Common myeloid progenitor, CD34-positive (primary cell): ENCODE measurements at regions not wholly inside any gene's neighbourhood (a gene's known extent, or its start where the extent isn't known, plus 50 kb on each side); places are given as distances from the start of the nearest gene placed in this dataset.

ENCODE experiments used
- CTCF ChIA-PET: fragments of 350-600 bp; sonication (Branson Sonifier 250); formaldehyde crosslinking; loops from one replicate; lab custom pipeline; 2021; ENCODE audit warnings: antibody characterized with exemption; lab: Charles Lee
- POLR2A ChIA-PET: fragments of 350-600 bp; sonication (Branson Sonifier 250); formaldehyde crosslinking; loops from one replicate; lab custom pipeline; 2021; ENCODE audit warnings: antibody characterized with exemption; lab: Charles Lee
- DNase-seq, 3 donors: peaks; one replicate each; pipeline versions ENCODE4 v3.0.0 to v3.0.0-alpha.2; 2013
- H3K27ac ChIP-seq, 2 experiments: 1 replicate in 1 of 2; 2 replicates in 1 of 2; pipeline ENCODE4 v1.7.0; 2013; ENCODE audit warnings: inconsistent platforms in 2 of 2, low read length in 2 of 2, mild to moderate bottlenecking in 2 of 2, low read depth in 1 of 2, moderate library complexity in 1 of 2; ENCODE audit not compliant: severe bottlenecking in 2 of 2, insufficient read depth in 1 of 2, poor library complexity in 1 of 2
- H3K27me3 ChIP-seq, 5 experiments: replicated peaks in 2 of 5; 1 replicate in 3 of 5; 2 replicates in 2 of 5; pipeline versions ENCODE4 v1.6.1 to v1.7.0; 2013; ENCODE audit warnings: low read length in 4 of 5, mild to moderate bottlenecking in 2 of 5, moderate library complexity in 2 of 5, inconsistent platforms in 1 of 5; ENCODE audit not compliant: insufficient read depth in 5 of 5, control insufficient read depth in 4 of 5
- H3K36me3 ChIP-seq, 4 experiments: 1 replicate in 2 of 4; 2 replicates in 2 of 4; pipeline versions ENCODE4 v1.6.1 to v1.7.0; 2013; ENCODE audit warnings: low read length in 3 of 4, control low read depth in 1 of 4, mild to moderate bottlenecking in 1 of 4; ENCODE audit not compliant: control insufficient read depth in 4 of 4, insufficient read depth in 4 of 4
- H3K4me1 ChIP-seq, 4 experiments: 1 replicate in 3 of 4; 2 replicates in 1 of 4; pipeline versions ENCODE4 v1.6.1 to v1.7.1; 2013; ENCODE audit warnings: low read length in 3 of 4, mild to moderate bottlenecking in 3 of 4, control low read depth in 1 of 4, inconsistent platforms in 1 of 4, moderate library complexity in 1 of 4; ENCODE audit not compliant: control insufficient read depth in 4 of 4, insufficient read depth in 4 of 4; ENCODE audit errors: control extremely low read depth in 1 of 4
- H3K4me3 ChIP-seq, 7 experiments: 1 replicate in 4 of 7; 2 replicates in 3 of 7; pipeline versions ENCODE4 v1.5.1 to v1.7.0; 2013; ENCODE audit warnings: mild to moderate bottlenecking in 7 of 7, low read length in 6 of 7, moderate library complexity in 6 of 7, inconsistent platforms in 2 of 7, low read depth in 2 of 7, control low read depth in 1 of 7; ENCODE audit not compliant: insufficient read depth in 4 of 7, control insufficient read depth in 1 of 7; ENCODE audit errors: extremely low read depth in 1 of 7
- H3K9me3 ChIP-seq, 5 experiments: 1 replicate in 4 of 5; 2 replicates in 1 of 5; pipeline versions ENCODE4 v1.6.1 to v1.7.1; 2013; ENCODE audit warnings: low read length in 4 of 5, mild to moderate bottlenecking in 2 of 5, inconsistent platforms in 1 of 5, low read depth in 1 of 5, moderate library complexity in 1 of 5; ENCODE audit not compliant: control insufficient read depth in 4 of 5, insufficient read depth in 2 of 5; ENCODE audit errors: control extremely low read depth in 1 of 5
- WGBS: methylation state at CpG from one replicate; pipeline ENCODE4 v1.1.5; 2013; ENCODE audit not compliant: insufficient coverage; 5-methylcytosine and 5-hydroxymethylcytosine counted together

DNA sequence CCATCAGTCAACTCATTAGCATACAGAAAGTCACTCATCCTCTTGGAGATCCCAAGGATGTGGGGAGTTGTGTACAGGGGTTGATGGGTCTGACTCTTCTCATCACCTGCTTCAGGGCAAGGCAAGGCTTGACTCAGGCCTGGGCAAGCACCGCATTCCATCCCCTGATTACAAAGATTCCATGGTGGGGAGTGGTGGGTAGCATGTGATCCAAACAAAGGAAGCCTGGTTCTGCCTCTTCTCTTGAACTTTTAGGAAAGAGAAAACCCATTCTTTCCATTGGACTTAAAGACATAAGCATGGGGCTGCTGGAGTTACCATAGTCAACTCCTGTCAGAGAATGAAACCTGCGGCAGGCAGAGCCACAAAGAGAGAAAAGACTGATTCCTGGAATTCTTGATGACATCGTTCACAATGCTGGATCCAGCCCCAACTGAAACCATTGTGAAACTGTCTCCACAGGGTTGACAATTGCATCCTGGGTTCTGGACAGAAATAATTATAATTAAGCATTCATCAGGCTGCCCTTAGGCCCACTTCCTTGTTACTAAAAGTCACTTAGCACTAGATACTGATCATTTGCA is 235.8 kb upstream of the KCNG1 start:
- Histone ChIP-seq H3K27me3 (peaks cover 0 to 15% (median 2%) of the 10 kb centered on the region in 5 experiments), H3K9me3 (no peaks in the 10 kb centered on the region), H3K36me3 (no peaks in the 10 kb centered on the region), H3K4me1 (no peaks in the 10 kb centered on the region), H3K27ac (no peak overlapping the region), H3K4me3 (no peak overlapping the region)
- 98% methylated on average over 3 of the region's 3 CpGs for WGBS
- DNase-seq = no peak
- POLR2A ChIA-PET = no interaction called here
- CTCF ChIA-PET = interaction anchor here (1.5 kb wide), 1 partner anchor 13 kb away, joined by 3 read pairs; no protein-coding TSS in a partner anchor

DNA sequence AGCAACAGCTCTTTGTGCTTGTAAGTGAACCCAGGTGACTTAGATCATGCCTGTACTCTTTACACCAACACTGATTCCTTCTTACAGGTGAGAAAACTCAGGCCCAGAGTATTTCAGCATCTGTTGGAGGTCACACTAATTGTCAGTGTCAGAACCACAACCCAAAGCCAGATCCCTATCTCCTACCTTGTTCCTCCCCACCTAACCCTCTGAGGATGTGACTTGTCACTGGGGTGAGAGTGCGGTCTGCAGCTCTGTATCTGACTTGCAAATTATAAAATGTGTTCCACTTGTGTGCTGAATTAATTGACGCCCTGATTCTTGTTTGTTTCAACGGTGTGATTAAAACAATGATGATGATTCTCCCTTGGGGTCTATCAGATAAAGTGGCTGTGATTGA is 232.5 kb upstream of the KCNG1 start:
- Histone ChIP-seq H3K27ac (no peak overlapping the region), H3K9me3 (no peaks in the 10 kb centered on the region), H3K27me3 (peaks cover 0 to 24% (median 3%) of the 10 kb centered on the region in 5 experiments), H3K4me1 (no peaks in the 10 kb centered on the region), H3K4me3 (no peak overlapping the region), H3K36me3 (no peaks in the 10 kb centered on the region)
- ChIA-PET POLR2A (no interaction called here), CTCF (no interaction called here)
- no peak for DNase-seq
- WGBS = 97% methylated on average over 3 of the region's 3 CpGs

DNA sequence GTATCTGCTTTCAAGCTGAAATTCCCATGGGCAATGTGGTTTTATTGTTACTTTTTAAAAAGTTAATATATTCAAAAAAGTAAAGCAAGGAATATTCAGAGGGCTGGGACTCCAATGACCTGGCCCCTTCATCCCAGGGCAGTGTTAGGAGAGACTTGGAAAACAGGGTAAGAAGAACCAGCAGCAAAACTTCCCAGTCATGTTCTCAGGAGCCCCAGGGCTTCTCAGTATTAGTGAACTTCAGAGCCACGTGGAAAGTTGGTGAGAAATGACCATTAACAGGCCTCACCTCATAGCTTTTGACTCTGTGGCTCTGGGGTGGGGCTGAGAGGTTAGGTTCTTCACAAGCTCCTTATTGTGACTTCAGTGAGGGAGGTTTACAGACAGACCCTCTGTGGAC is 230.4 kb upstream of the KCNG1 start:
- POLR2A ChIA-PET = no interaction called here
- DNase-seq = no peak
- Histone ChIP-seq H3K4me3 (no peak overlapping the region), H3K27me3 (peaks cover 0 to 24% (median 3%) of the 10 kb centered on the region in 5 experiments), H3K36me3 (no peaks in the 10 kb centered on the region), H3K9me3 (no peaks in the 10 kb centered on the region), H3K4me1 (no peaks in the 10 kb centered on the region), H3K27ac (no peak overlapping the region)
- CTCF ChIA-PET = interaction anchor here (1.0 kb wide), 1 partner anchor 237 kb away, joined by 3 read pairs; no protein-coding TSS in a partner anchor
- WGBS = no CpG with 5 or more reads among the region's 1 CpG

DNA sequence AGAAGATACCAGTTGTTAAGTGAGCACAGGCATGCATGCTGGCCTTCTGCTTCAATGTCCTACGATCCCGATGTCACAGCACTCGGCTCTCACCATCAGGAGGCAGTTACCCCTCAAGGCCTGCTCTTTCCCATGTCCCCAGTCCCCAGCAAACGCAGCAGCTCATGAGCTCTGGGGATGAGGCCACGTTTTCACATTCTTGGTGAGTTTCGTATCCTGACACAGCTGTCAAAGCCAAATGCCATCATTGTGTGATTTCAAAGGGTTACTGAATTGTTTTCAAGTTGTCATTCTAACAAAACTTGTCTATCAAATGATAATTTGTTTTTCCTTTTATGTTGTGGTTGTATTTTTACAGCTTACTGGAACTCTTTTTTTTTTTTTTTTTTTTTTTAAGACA is 226.9 kb upstream of the KCNG1 start:
- H3K27me3 ChIP-seq = peaks cover 0 to 25% (median 1%) of the 10 kb centered on the region in 5 experiments
- H3K27ac ChIP-seq = no peak overlapping the region
- no peak overlapping the region for H3K4me3 ChIP-seq
- WGBS = 76% methylated on average over 6 of the region's 6 CpGs
- POLR2A ChIA-PET = no interaction called here
- H3K9me3 ChIP-seq = no peaks in the 10 kb centered on the region
- no peaks in the 10 kb centered on the region for H3K36me3 ChIP-seq
- CTCF ChIA-PET = no interaction called here
- no peak for DNase-seq
- no peaks in the 10 kb centered on the region for H3K4me1 ChIP-seq

DNA sequence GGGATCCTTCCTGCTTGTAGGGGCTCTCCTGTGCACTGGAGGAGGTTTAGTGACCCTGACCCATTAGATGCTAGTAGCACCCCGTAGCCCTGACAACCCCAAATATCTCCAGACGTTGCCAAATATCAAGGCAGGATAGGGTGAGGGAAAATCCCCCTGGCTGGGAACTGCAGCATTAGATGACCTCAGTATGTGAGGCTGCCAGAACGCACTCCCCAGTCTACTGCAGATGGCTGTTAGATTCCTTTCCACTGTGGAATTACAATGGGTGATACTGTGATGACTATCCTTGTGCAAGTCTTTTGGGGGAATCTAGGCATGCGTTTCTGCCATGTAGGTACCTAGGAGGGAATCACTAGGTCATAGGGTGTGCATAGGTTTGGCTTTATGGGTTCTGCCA is 226.3 kb upstream of the KCNG1 start:
- WGBS = 70% methylated on average over 1 of the region's 4 CpGs
- no peak overlapping the region for H3K4me3 ChIP-seq
- H3K36me3 ChIP-seq = no peaks in the 10 kb centered on the region
- peaks cover 0 to 20% (median 1%) of the 10 kb centered on the region in 5 experiments for H3K27me3 ChIP-seq
- H3K27ac ChIP-seq = no peak overlapping the region
- ChIA-PET CTCF (no interaction called here), POLR2A (no interaction called here)
- peaks cover 0 to under 1% (median 0%) of the 10 kb centered on the region in 5 experiments for H3K9me3 ChIP-seq
- no peaks in the 10 kb centered on the region for H3K4me1 ChIP-seq
- DNase-seq = no peak

DNA sequence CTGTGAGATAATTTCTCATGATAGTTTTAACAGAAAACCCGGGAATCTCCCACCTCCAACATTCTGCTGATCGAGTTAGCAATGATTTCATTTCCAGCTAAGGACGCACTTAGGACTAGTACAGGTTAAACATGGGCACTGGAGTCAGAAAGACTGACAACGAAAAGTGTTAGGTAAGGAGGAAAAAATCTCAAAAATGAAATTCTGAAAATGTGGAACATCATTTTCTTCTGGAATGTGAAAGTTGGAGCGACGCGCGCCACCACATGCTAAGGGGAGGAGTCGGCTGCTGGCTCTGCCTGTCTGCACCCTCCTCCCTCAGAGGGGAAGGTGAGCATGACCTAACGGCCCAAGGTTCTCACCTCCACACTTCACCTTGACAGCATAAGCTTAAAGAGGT is 221.6 kb upstream of the KCNG1 start:
- peaks cover 0 to 20% (median 3%) of the 10 kb centered on the region in 5 experiments for H3K9me3 ChIP-seq

DNA sequence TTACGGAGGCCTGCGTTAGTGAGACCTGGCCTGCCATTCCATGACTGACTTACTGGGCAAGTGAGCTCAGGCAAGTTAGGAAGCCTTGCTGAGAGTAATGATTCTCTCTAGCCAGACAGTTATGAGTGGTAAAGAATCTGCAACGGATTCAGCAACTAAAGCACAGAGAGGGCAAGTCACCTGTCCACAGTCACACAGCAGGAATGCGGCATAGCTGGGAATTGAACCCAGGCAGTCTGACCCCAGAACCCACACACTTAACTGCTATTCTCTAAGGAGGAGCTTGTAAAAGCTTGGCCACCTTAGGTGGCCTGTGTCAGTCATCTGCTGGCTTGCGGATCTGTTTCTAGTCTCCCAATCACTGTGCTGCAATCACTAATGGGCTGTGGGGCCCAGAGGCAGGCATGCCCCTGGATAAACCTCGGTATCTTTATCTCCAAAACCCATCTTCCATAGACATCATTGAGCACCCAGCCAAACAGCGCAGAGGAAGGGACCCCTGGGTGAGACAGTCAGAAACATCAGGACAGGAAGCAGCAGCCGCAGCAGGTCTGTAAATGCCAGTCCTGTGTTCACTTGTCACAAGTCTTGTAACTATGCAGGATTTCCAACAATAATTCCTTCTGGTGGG is 215.9 kb upstream of the KCNG1 start:
- H3K9me3 ChIP-seq = peaks cover 0 to 16% (median 3%) of the 10 kb centered on the region in 5 experiments
- H3K4me3 ChIP-seq = no peak overlapping the region
- H3K4me1 ChIP-seq = no peaks in the 10 kb centered on the region
- WGBS = 91% methylated on average over 8 of the region's 8 CpGs
- no peaks in the 10 kb centered on the region for H3K36me3 ChIP-seq
- no peak for DNase-seq
- peaks cover 0 to 6% (median 0%) of the 10 kb centered on the region in 5 experiments for H3K27me3 ChIP-seq
- CTCF ChIA-PET = no interaction called here
- no peak overlapping the region for H3K27ac ChIP-seq
- POLR2A ChIA-PET = no interaction called here

More for the DNA sequence above, 221.6 kb upstream of the KCNG1 start:
- ChIA-PET CTCF (no interaction called here), POLR2A (no interaction called here)
- WGBS = 86% methylated on average over 1 of the region's 10 CpGs
- Histone ChIP-seq H3K4me3 (no peak overlapping the region), H3K36me3 (no peaks in the 10 kb centered on the region), H3K27me3 (peaks cover 0 to 6% (median 0%) of the 10 kb centered on the region in 5 experiments), H3K4me1 (no peaks in the 10 kb centered on the region), H3K27ac (no peak overlapping the region)
- DNase-seq = no peak
